K562 (cell line): ENCODE measurements at regions not wholly inside any gene's neighbourhood (a gene's known extent, or its start where the extent isn't known, plus 50 kb on each side); places are given as distances from the start of the nearest gene placed in this dataset.

Experiments used
- ATAC-seq: fragments of 200-7000 bp; cut with Tn5 transposase; 3 replicates; pipeline ENCODE4 v1.9.1; 2020; ENCODE audit warnings: moderate library complexity
- BruUV-seq: library from RNA; stranded (reverse); fragments of 400-500 nt; replicated peaks from 2 replicates; lab custom pipeline; 2021; lab: Mats Ljungman, UMichigan
- CTCF ChIA-PET: fragments of 300-600 bp; formaldehyde crosslinking; extraction: SDS; loops from one replicate; lab custom pipeline; 2021; ENCODE audit warnings: low intra/inter-chr PET ratio; lab: Yijun Ruan, JAX
- POLR2A ChIA-PET: fragments of 300-600, 350-650 bp; sonication (Branson Sonifier 250); formaldehyde crosslinking; extraction: SDS; loops from one replicate; lab custom pipeline; 2021; ENCODE audit warnings: antibody characterized with exemption, inconsistent platforms; lab: Yijun Ruan, JAX
- DNase-seq, 4 experiments: peaks; one replicate each; pipeline versions ENCODE4 v3.0.0 to v3.0.0-alpha.2; 2011 to 2018; ENCODE audit warnings: low spot score in 3 of 4, mixed read lengths in 3 of 4; ENCODE audit errors: extremely low read depth in 1 of 4
- FAIRE-seq: peaks from 2 replicates; lab custom pipeline; 2011; peaks lifted over from hg19 to GRCh38; lab: Jason Lieb, UNC
- H2AFZ ChIP-seq: 2 replicates; pipeline ENCODE4 v1.6.0; 2011; ENCODE audit warnings: low read depth, low read length, control low read depth, inconsistent platforms
- H3K27ac ChIP-seq: fragments of 200-600 bp; 3 replicates; pipeline ENCODE4 v1.8.0; 2011; ENCODE audit warnings: low read depth, mild to moderate bottlenecking, control low read depth, inconsistent platforms, low read length, moderate library complexity, mixed read lengths; ENCODE audit errors: extremely low read depth
- H3K27me3 ChIP-seq, 2 experiments: fragments of 300-600 bp in 1 of 2; 2 replicates in 1 of 2; 3 replicates in 1 of 2; pipeline versions ENCODE4 v1.6.0 to v1.8.0; 2011; ENCODE audit warnings: inconsistent platforms in 2 of 2, low read length in 2 of 2, mild to moderate bottlenecking in 1 of 2, mixed read lengths in 1 of 2, moderate library complexity in 1 of 2; ENCODE audit not compliant: control insufficient read depth in 2 of 2, insufficient read depth in 2 of 2
- H3K36me3 ChIP-seq: fragments of 300-600 bp; 3 replicates; pipeline ENCODE4 v1.8.0; 2011; ENCODE audit warnings: mild to moderate bottlenecking, low read length, inconsistent platforms; ENCODE audit not compliant: control insufficient read depth, insufficient read depth
- H3K4me1 ChIP-seq, 2 experiments: fragments of 200-600 bp in 1 of 2; replicated peaks in 1 of 2; 2 replicates in 1 of 2; 3 replicates in 1 of 2; pipeline versions ENCODE4 v1.5.1 to v1.8.0; 2011; ENCODE audit warnings: inconsistent platforms in 2 of 2, low read length in 2 of 2, mild to moderate bottlenecking in 1 of 2, mixed read lengths in 1 of 2, moderate library complexity in 1 of 2; ENCODE audit not compliant: control insufficient read depth in 2 of 2, insufficient read depth in 2 of 2
- H3K4me2 ChIP-seq: 2 replicates; pipeline ENCODE4 v1.6.1; 2011; ENCODE audit warnings: low read length, control low read depth, inconsistent platforms, mixed read lengths; ENCODE audit not compliant: insufficient read depth
- H3K4me3 ChIP-seq: fragments of 200-600 bp; sonication (generic), shearing (Covaris generic); 2 replicates; pipeline ENCODE4 v1.5.1; 2016; ENCODE audit warnings: control low read depth, inconsistent platforms
- H3K79me2 ChIP-seq: fragments of 200-600 bp; 3 replicates; pipeline ENCODE4 v1.8.0; 2011; ENCODE audit warnings: low read length, inconsistent platforms; ENCODE audit not compliant: control insufficient read depth, insufficient read depth
- H3K9ac ChIP-seq, 2 experiments: 2 replicates each; pipeline versions ENCODE4 v1.6.0 to v1.6.1; 2011; ENCODE audit warnings: low read depth in 2 of 2, low read length in 2 of 2, control low read depth in 1 of 2, inconsistent platforms in 1 of 2, mild to moderate bottlenecking in 1 of 2, mixed read lengths in 1 of 2; ENCODE audit not compliant: insufficient read depth in 1 of 2
- H3K9me1 ChIP-seq: one replicate; pipeline ENCODE4 v1.6.0; 2011; ENCODE audit warnings: inconsistent platforms, mild to moderate bottlenecking, low read length, moderate library complexity; ENCODE audit not compliant: control insufficient read depth, insufficient read depth
- H3K9me3 ChIP-seq: replicated peaks from 2 replicates; pipeline ENCODE4 v1.5.1; 2011; ENCODE audit warnings: low read depth, low read length, inconsistent platforms; ENCODE audit not compliant: control insufficient read depth, insufficient read depth
- H4K20me1 ChIP-seq: replicated peaks from 2 replicates; pipeline ENCODE4 v1.6.1; 2011; ENCODE audit warnings: low read length, inconsistent platforms, mixed read lengths; ENCODE audit not compliant: control insufficient read depth, insufficient read depth
- EZH2 ChIP-seq: IDR thresholded peaks from 2 replicates; pipeline ENCODE4 v1.6.1; 2012; ENCODE audit warnings: low read depth, mild to moderate bottlenecking, inconsistent platforms, low read length, borderline replicate concordance
- TAL1 ChIP-seq: fragments of 450-650 bp; IDR thresholded peaks from 2 replicates; pipeline ENCODE4 v1.6.1; 2016; ENCODE audit warnings: mild to moderate bottlenecking
- ZNF133 ChIP-seq: fragments of 250-450 bp; sonication (Bioruptor Pico); IDR thresholded peaks from 2 replicates; pipeline ENCODE4 v1.4.0; 2020; ENCODE audit warnings: mild to moderate bottlenecking
- ZNF197 ChIP-seq: fragments of 200-800 bp; sonication (Bioruptor generic); IDR thresholded peaks from 2 replicates; pipeline ENCODE4 v1.6.1; 2016; ENCODE audit warnings: low read depth, missing genetic modification characterization, missing compliant biosample characterization
- WGBS: fragments of 100-300 bp; shearing (Covaris generic); methylation state at CpG from one replicate; pipeline ENCODE4 v1.1.6; 2016; ENCODE audit warnings: low coverage, mixed read lengths; ENCODE audit not compliant: insufficient coverage; ENCODE audit errors: missing lambda C conversion rate; 5-methylcytosine and 5-hydroxymethylcytosine counted together
- in situ Hi-C: fragments of 300-500 bp; cut with MboI; formaldehyde crosslinking; loops from 4 replicates; pipeline ENCODE4 v1.15.0; 2018; ENCODE audit warnings: inconsistent platforms, mixed read lengths
- intact Hi-C: fragments of 100-400 bp; cut with micrococcal nuclease; formaldehyde crosslinking; loops from 2 replicates; pipeline ENCODE4 v1.14.2; 2022
- TF ChIP-seq, protein P1 (sequence below): IDR thresholded peaks from 3 replicates; pipeline ENCODE4 v1.6.1; 2011; ENCODE audit warnings: borderline replicate concordance, mild to moderate bottlenecking, moderate library complexity; ENCODE audit not compliant: insufficient read length; ENCODE audit errors: extremely low read depth
- TF ChIP-seq, protein P2 (sequence below): sonication (generic); formaldehyde crosslinking; IDR thresholded peaks from 2 replicates; pipeline ENCODE4 v1.8.0; 2023; ENCODE audit warnings: mild to moderate bottlenecking, missing genetic modification reagents

DNA sequence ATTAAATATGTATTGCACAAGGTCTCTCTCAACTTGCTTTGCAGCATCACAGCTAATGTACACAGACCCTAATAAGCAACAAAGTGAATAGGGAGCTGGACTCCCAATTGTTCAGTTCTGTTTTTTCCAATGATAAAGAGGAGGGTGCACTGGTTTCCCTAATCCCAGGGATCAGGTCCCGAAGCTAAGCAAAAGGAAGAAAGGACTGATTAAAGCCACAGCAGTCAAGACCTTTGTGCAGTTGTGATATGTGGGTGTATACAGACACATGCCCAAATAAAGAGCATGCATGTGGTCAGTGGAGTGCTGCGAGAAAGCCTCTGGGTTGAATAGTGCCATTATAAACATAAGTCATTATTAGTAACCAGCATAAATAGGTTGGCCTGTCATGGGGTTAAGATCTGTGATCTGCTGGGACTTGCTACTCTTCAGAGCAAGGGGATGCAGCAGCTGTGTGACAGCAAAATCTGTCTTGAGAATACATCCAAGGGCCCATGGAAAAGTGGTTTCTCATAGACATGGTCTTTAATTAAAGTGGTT, 1863.1 kb upstream of the WWC1 start:
- DNase-seq (no peak), FAIRE-seq (no peak), ATAC-seq (no peak)
- no peak overlapping the region for H3K9ac ChIP-seq
- no peaks in the 10 kb centered on the region for H3K27me3 ChIP-seq
- no peak overlapping the region for H2AFZ ChIP-seq
- 0% methylated on average over 2 of the region's 2 CpGs for WGBS
- no peak overlapping the region for H3K4me3 ChIP-seq
- intact Hi-C loops, result no loop called here
- TF ChIP-seq, protein P1, sequence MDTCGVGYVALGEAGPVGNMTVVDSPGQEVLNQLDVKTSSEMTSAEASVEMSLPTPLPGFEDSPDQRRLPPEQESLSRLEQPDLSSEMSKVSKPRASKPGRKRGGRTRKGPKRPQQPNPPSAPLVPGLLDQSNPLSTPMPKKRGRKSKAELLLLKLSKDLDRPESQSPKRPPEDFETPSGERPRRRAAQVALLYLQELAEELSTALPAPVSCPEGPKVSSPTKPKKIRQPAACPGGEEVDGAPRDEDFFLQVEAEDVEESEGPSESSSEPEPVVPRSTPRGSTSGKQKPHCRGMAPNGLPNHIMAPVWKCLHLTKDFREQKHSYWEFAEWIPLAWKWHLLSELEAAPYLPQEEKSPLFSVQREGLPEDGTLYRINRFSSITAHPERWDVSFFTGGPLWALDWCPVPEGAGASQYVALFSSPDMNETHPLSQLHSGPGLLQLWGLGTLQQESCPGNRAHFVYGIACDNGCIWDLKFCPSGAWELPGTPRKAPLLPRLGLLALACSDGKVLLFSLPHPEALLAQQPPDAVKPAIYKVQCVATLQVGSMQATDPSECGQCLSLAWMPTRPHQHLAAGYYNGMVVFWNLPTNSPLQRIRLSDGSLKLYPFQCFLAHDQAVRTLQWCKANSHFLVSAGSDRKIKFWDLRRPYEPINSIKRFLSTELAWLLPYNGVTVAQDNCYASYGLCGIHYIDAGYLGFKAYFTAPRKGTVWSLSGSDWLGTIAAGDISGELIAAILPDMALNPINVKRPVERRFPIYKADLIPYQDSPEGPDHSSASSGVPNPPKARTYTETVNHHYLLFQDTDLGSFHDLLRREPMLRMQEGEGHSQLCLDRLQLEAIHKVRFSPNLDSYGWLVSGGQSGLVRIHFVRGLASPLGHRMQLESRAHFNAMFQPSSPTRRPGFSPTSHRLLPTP, result no peak
- no peak for TF ChIP-seq ZNF133 (CRISPR knock-in tag)
- TF ChIP-seq EZH2, result no peak
- no peak for TF ChIP-seq TAL1
- TF ChIP-seq ZNF197, result no peak
- TF ChIP-seq, protein P2, sequence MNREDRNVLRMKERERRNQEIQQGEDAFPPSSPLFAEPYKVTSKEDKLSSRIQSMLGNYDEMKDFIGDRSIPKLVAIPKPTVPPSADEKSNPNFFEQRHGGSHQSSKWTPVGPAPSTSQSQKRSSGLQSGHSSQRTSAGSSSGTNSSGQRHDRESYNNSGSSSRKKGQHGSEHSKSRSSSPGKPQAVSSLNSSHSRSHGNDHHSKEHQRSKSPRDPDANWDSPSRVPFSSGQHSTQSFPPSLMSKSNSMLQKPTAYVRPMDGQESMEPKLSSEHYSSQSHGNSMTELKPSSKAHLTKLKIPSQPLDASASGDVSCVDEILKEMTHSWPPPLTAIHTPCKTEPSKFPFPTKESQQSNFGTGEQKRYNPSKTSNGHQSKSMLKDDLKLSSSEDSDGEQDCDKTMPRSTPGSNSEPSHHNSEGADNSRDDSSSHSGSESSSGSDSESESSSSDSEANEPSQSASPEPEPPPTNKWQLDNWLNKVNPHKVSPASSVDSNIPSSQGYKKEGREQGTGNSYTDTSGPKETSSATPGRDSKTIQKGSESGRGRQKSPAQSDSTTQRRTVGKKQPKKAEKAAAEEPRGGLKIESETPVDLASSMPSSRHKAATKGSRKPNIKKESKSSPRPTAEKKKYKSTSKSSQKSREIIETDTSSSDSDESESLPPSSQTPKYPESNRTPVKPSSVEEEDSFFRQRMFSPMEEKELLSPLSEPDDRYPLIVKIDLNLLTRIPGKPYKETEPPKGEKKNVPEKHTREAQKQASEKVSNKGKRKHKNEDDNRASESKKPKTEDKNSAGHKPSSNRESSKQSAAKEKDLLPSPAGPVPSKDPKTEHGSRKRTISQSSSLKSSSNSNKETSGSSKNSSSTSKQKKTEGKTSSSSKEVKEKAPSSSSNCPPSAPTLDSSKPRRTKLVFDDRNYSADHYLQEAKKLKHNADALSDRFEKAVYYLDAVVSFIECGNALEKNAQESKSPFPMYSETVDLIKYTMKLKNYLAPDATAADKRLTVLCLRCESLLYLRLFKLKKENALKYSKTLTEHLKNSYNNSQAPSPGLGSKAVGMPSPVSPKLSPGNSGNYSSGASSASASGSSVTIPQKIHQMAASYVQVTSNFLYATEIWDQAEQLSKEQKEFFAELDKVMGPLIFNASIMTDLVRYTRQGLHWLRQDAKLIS, result no peak
- H3K27ac ChIP-seq, result no peak overlapping the region
- H3K9me1 ChIP-seq, result no peaks in the 10 kb centered on the region
- H4K20me1 ChIP-seq, result no peaks in the 10 kb centered on the region
- H3K9me3 ChIP-seq, result no peaks in the 10 kb centered on the region
- H3K4me2 ChIP-seq, result no peak overlapping the region
- no TSS peak for BruUV-seq
- no peaks in the 10 kb centered on the region for H3K36me3 ChIP-seq
- H3K79me2 ChIP-seq, result no peaks in the 10 kb centered on the region
- ChIA-PET POLR2A (no interaction called here), CTCF (no interaction called here)
- H3K4me1 ChIP-seq, result no peaks in the 10 kb centered on the region
- in situ Hi-C loops, result no loop called here
